ENCODE measurements at regions not wholly inside any gene's neighbourhood (a gene's known extent, or its start where the extent isn't known, plus 50 kb on each side); places are given as distances from the start of the nearest gene placed in this dataset.

DNA sequence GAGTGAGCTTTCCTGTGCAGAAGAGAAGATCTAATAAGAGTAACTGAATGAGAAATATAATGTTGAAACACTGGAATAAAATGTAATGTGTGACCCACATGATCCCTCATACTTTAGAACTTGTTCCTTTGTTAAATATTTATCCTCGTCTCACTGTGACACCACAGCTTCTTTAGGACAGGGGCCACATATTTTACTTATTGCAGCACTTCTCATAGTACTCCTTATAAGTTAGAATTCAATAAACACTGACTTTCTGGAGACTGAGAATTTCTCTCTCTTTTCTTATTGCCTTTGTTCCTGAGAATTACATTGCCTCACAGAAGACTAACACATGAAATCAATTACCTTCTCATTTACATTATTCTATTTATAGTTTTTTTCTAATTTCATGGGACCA, 1234.6 kb upstream of the CHAC2 start:
- no peak overlapping the region for H3K4me3 ChIP-seq
- DNase-seq = no peak
- H3F3A ChIP-seq (ENCODE audit: insufficient read depth) = no peaks in the 10 kb centered on the region
- no peaks in the 10 kb centered on the region for H3K9me2 ChIP-seq (ENCODE audit: insufficient read depth)
- H3K4me1 ChIP-seq (ENCODE audit: insufficient read depth) = no peaks in the 10 kb centered on the region
- TF ChIP-seq EZH2phosphoT487 (IDR thresholded peaks at IDR 0.05; ENCODE audit: insufficient read depth, low read depth) (no peak), EZH2 (IDR thresholded peaks at IDR 0.05; ENCODE audit: insufficient read depth, poor library complexity, severe bottlenecking) (no peak)
- no peak overlapping the region for H2AFZ ChIP-seq
- no peaks in the 10 kb centered on the region for H4K20me1 ChIP-seq (ENCODE audit: insufficient read depth)
- no CpG with 5 or more reads among the region's 1 CpG for WGBS, 2 experiments (ENCODE audit: low coverage in 1 of 2, low lambda C conversion rate in 2 of 2, missing lambda C conversion rate in 2 of 2)
- no peak overlapping the region for H3K4me2 ChIP-seq (ENCODE audit: unreplicated experiment)
- H3K36me3 ChIP-seq (ENCODE audit: low read depth) = no peaks in the 10 kb centered on the region
- no peak overlapping the region for H3K9ac ChIP-seq
- H3K9me3 ChIP-seq (ENCODE audit: low read depth) = no peaks in the 10 kb centered on the region
- no peaks in the 10 kb centered on the region for H3K27me3 ChIP-seq (replicated peaks; ENCODE audit: insufficient read depth)
- in situ Hi-C loops (cut with MboI) = no loop called here
- H3K79me2 ChIP-seq (ENCODE audit: insufficient read depth) = no peaks in the 10 kb centered on the region
- no peak overlapping the region for H3K27ac ChIP-seq

DNA sequence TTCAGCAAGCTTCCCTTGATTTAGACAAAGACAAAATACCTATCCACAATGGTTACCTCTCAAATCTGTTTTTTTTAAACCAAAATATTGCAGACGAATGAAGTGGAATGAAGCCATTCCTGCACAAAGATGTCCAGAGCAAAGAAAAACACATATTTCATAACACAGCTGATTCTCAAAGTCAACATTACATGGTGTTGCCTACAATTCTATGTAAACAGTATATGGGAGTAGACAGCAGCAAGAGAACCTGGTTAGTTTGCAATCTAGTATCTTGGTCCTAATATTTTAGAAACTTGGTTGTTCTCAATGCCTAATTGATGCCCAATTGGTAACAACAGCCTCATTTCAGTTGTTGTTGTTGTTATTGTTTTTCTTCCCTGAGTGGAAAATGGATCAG, 1240.9 kb upstream of the CHAC2 start:
- Histone ChIP-seq H3K36me3 (ENCODE audit: low read depth) (no peaks in the 10 kb centered on the region), H3K27me3 (replicated peaks; ENCODE audit: insufficient read depth) (no peaks in the 10 kb centered on the region), H4K20me1 (ENCODE audit: insufficient read depth) (no peaks in the 10 kb centered on the region), H3K9me2 (ENCODE audit: insufficient read depth) (no peaks in the 10 kb centered on the region), H3K4me2 (ENCODE audit: unreplicated experiment) (no peak overlapping the region), H3K79me2 (ENCODE audit: insufficient read depth) (no peaks in the 10 kb centered on the region), H2AFZ (no peak overlapping the region), H3K27ac (no peak overlapping the region), H3K4me3 (no peak overlapping the region), H3K4me1 (ENCODE audit: insufficient read depth) (no peaks in the 10 kb centered on the region), H3K9me3 (ENCODE audit: low read depth) (no peaks in the 10 kb centered on the region), H3K9ac (no peak overlapping the region), H3F3A (ENCODE audit: insufficient read depth) (no peaks in the 10 kb centered on the region)
- in situ Hi-C loops (cut with MboI) = no loop called here
- no peak for TF ChIP-seq EZH2 (IDR thresholded peaks at IDR 0.05; ENCODE audit: insufficient read depth, poor library complexity, severe bottlenecking)
- no CpG with 5 or more reads among the region's 1 CpG for WGBS, 2 experiments (ENCODE audit: low coverage in 1 of 2, low lambda C conversion rate in 2 of 2, missing lambda C conversion rate in 2 of 2)
- DNase-seq = no peak

DNA sequence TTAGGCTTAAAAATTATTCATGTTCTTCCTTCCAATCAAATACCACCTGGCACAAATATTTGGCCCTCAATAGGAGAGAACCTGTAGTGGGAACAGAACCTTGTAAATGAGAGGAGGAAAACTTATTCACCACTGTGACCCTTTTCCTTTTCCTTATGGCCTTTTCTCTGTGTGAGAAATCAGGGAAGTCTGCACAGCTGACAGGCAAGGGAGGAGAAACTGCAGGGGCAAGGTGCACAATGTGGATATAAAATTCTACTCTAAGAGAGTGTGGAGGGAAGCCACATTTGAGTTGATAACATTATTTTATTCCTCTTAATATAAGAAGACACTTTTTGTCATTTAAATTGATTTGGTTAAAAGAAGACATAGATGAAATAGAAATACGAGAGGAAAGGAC, 1247.0 kb upstream of the CHAC2 start:
- no peaks in the 10 kb centered on the region for H4K20me1 ChIP-seq (ENCODE audit: insufficient read depth)
- H3F3A ChIP-seq (ENCODE audit: insufficient read depth) = no peaks in the 10 kb centered on the region
- no peaks in the 10 kb centered on the region for H3K4me1 ChIP-seq (ENCODE audit: insufficient read depth)
- no peak overlapping the region for H3K9ac ChIP-seq
- WGBS, 2 experiments (ENCODE audit: low coverage in 1 of 2, low lambda C conversion rate in 2 of 2, missing lambda C conversion rate in 2 of 2) = 3 to 5% methylated on average over 1 of the region's 1 CpG
- TF ChIP-seq EZH2phosphoT487 (IDR thresholded peaks at IDR 0.05; ENCODE audit: insufficient read depth, low read depth) (no peak), EZH2 (IDR thresholded peaks at IDR 0.05; ENCODE audit: insufficient read depth, poor library complexity, severe bottlenecking) (no peak)
- H3K27me3 ChIP-seq (replicated peaks; ENCODE audit: insufficient read depth) = no peaks in the 10 kb centered on the region
- H3K9me2 ChIP-seq (ENCODE audit: insufficient read depth) = no peaks in the 10 kb centered on the region
- DNase-seq = no peak
- H3K27ac ChIP-seq = no peak overlapping the region
- no peak overlapping the region for H3K4me3 ChIP-seq
- H2AFZ ChIP-seq = no peak overlapping the region
- no peaks in the 10 kb centered on the region for H3K79me2 ChIP-seq (ENCODE audit: insufficient read depth)
- no peaks in the 10 kb centered on the region for H3K9me3 ChIP-seq (ENCODE audit: low read depth)
- in situ Hi-C loops (cut with MboI) = no loop called here
- H3K36me3 ChIP-seq (ENCODE audit: low read depth) = no peaks in the 10 kb centered on the region
- no peak overlapping the region for H3K4me2 ChIP-seq (ENCODE audit: unreplicated experiment)

DNA sequence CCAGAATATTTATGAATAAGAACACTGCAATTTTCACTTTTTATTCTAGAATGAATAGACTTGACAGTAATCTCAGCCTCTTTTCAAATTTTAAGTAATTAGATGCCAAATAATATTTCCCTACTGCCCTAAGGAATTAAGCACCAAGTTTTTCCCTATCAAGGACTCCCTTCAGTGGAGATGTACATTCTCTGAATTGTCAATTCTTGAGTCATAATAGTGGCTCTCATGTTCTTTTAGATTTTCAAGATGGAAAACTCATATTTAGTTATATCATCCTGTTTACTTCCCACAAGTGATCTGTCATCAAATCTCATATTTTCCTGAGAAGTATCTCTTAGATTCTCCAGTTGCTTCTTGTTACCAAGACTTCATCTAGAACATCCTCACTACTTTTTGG, 1248.9 kb upstream of the CHAC2 start:
- H3K4me3 ChIP-seq = no peak overlapping the region

DNA sequence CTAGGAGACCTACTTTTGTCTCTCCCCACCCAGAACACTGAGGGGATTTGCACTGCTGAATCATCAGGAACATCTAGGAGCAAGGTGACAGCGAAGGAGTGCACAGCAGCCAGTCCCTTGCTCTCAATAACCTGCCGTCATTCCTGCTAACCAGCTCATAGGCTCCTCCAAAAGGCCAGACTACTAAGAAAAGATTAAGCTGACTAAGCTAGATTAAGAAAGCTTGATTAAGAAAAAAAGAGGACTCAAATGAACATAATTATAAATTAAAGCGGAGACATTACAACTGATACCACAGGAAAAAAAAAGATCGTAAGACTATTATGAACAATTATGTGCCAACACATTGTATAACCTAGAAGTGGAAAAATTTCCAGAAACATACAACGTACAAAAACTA, 1254.8 kb upstream of the CHAC2 start:
- WGBS, 2 experiments (ENCODE audit: low coverage in 1 of 2, low lambda C conversion rate in 2 of 2, missing lambda C conversion rate in 2 of 2) = 36 to 37% methylated on average over 5 of the region's 5 CpGs
- H3K27ac ChIP-seq = no peak overlapping the region

More for the DNA sequence above, 1248.9 kb upstream of the CHAC2 start:
- DNase-seq = no peak
- no peaks in the 10 kb centered on the region for H3K9me2 ChIP-seq (ENCODE audit: insufficient read depth)
- no peaks in the 10 kb centered on the region for H4K20me1 ChIP-seq (ENCODE audit: insufficient read depth)
- no peaks in the 10 kb centered on the region for H3K9me3 ChIP-seq (ENCODE audit: low read depth)
- no peaks in the 10 kb centered on the region for H3F3A ChIP-seq (ENCODE audit: insufficient read depth)
- in situ Hi-C loops (cut with MboI) = no loop called here
- H2AFZ ChIP-seq = no peak overlapping the region
- H3K36me3 ChIP-seq (ENCODE audit: low read depth) = no peaks in the 10 kb centered on the region
- H3K4me1 ChIP-seq (ENCODE audit: insufficient read depth) = no peaks in the 10 kb centered on the region
- H3K9ac ChIP-seq = no peak overlapping the region
- no peak overlapping the region for H3K4me2 ChIP-seq (ENCODE audit: unreplicated experiment)
- no peaks in the 10 kb centered on the region for H3K79me2 ChIP-seq (ENCODE audit: insufficient read depth)
- TF ChIP-seq EZH2phosphoT487 (IDR thresholded peaks at IDR 0.05; ENCODE audit: insufficient read depth, low read depth) (no peak), EZH2 (IDR thresholded peaks at IDR 0.05; ENCODE audit: insufficient read depth, poor library complexity, severe bottlenecking) (no peak)
- no peaks in the 10 kb centered on the region for H3K27me3 ChIP-seq (replicated peaks; ENCODE audit: insufficient read depth)
- no peak overlapping the region for H3K27ac ChIP-seq

More for the DNA sequence above, 1254.8 kb upstream of the CHAC2 start:
- no peaks in the 10 kb centered on the region for H3K9me3 ChIP-seq (ENCODE audit: low read depth)
- no peaks in the 10 kb centered on the region for H3F3A ChIP-seq (ENCODE audit: insufficient read depth)
- H3K27me3 ChIP-seq (replicated peaks; ENCODE audit: insufficient read depth) = no peaks in the 10 kb centered on the region
- no peak for DNase-seq
- no peaks in the 10 kb centered on the region for H3K4me1 ChIP-seq (ENCODE audit: insufficient read depth)
- no peaks in the 10 kb centered on the region for H3K79me2 ChIP-seq (ENCODE audit: insufficient read depth)
- in situ Hi-C loops (cut with MboI) = no loop called here
- H3K9ac ChIP-seq = no peak overlapping the region
- H4K20me1 ChIP-seq (ENCODE audit: insufficient read depth) = no peaks in the 10 kb centered on the region
- H3K9me2 ChIP-seq (ENCODE audit: insufficient read depth) = no peaks in the 10 kb centered on the region
- no peak overlapping the region for H3K4me3 ChIP-seq
- TF ChIP-seq EZH2 (IDR thresholded peaks at IDR 0.05; ENCODE audit: insufficient read depth, poor library complexity, severe bottlenecking) (no peak), EZH2phosphoT487 (IDR thresholded peaks at IDR 0.05; ENCODE audit: insufficient read depth, low read depth) (no peak)
- H3K4me2 ChIP-seq (ENCODE audit: unreplicated experiment) = no peak overlapping the region
- H3K36me3 ChIP-seq (ENCODE audit: low read depth) = no peaks in the 10 kb centered on the region
- no peak overlapping the region for H2AFZ ChIP-seq

All from GM23248 (cell line).